Endodermal cell (in vitro differentiated cells): ENCODE measurements at regions not wholly inside any gene's neighbourhood (a gene's known extent, or its start where the extent isn't known, plus 50 kb on each side); places are given as distances from the start of the nearest gene placed in this dataset.

Experiments used
- DNase-seq: peaks from one replicate; pipeline ENCODE4 v3.0.0-alpha.2; 2017
- H3K27ac ChIP-seq: 2 replicates; pipeline ENCODE4 v1.5.1; 2013; ENCODE audit warnings: mild to moderate bottlenecking, low read depth, low read length, moderate library complexity
- H3K27me3 ChIP-seq: 2 replicates; pipeline ENCODE4 v1.6.1; 2013; ENCODE audit warnings: mild to moderate bottlenecking, low read length, moderate library complexity; ENCODE audit not compliant: insufficient read depth, control insufficient read depth, poor library complexity, severe bottlenecking
- H3K36me3 ChIP-seq: 2 replicates; pipeline ENCODE4 v1.7.0; 2013; ENCODE audit warnings: mild to moderate bottlenecking, low read length, moderate library complexity; ENCODE audit not compliant: control insufficient read depth, insufficient read depth
- H3K4me1 ChIP-seq: one replicate; pipeline ENCODE4 v1.7.0; 2013; ENCODE audit warnings: low read length; ENCODE audit not compliant: control insufficient read depth, insufficient read depth
- H3K4me3 ChIP-seq: 2 replicates; pipeline ENCODE4 v1.5.1; 2013; ENCODE audit warnings: mild to moderate bottlenecking, low read length, moderate library complexity
- H3K9ac ChIP-seq: 2 replicates; pipeline ENCODE4 v1.6.1; 2013; ENCODE audit warnings: mild to moderate bottlenecking, low read length, moderate library complexity; ENCODE audit not compliant: poor library complexity, severe bottlenecking; ENCODE audit errors: extremely low read depth
- H3K9me3 ChIP-seq: 2 replicates; pipeline ENCODE4 v1.6.1; 2013; ENCODE audit warnings: mild to moderate bottlenecking, low read length, moderate library complexity; ENCODE audit not compliant: control insufficient read depth
- H3K27ac Mint-ChIP-seq: 2 replicates; pipeline ENCODE4 v1.8.0; 2020; ENCODE audit warnings: mixed read lengths
- H3K27me3 Mint-ChIP-seq: 2 replicates; pipeline ENCODE4 v1.8.0; 2021; ENCODE audit warnings: mild to moderate bottlenecking, mixed read lengths; ENCODE audit not compliant: insufficient read depth
- H3K36me3 Mint-ChIP-seq: 2 replicates; pipeline ENCODE4 v1.8.0; 2020; ENCODE audit warnings: low read depth, mixed read lengths
- H3K4me1 Mint-ChIP-seq: 2 replicates; pipeline ENCODE4 v1.8.0; 2020; ENCODE audit warnings: mixed read lengths
- H3K4me3 Mint-ChIP-seq: 2 replicates; pipeline ENCODE4 v1.8.0; 2020; ENCODE audit warnings: mild to moderate bottlenecking, moderate library complexity, mixed read lengths
- H3K9me3 Mint-ChIP-seq: 2 replicates; pipeline ENCODE4 v1.8.0; 2020; ENCODE audit warnings: mild to moderate bottlenecking, mixed read lengths
- whole genome bisulfite sequencing, 2 experiments: methylation state at CpG; one replicate each; pipeline versions ENCODE4 v1.1.5 to v1.1.7; 2013; ENCODE audit warnings: missing lambda C conversion rate in 2 of 2, mixed read lengths in 1 of 2; ENCODE audit not compliant: insufficient coverage in 1 of 2, insufficient read length in 1 of 2; 5-methylcytosine and 5-hydroxymethylcytosine counted together
- TF ChIP-seq, protein P1 (sequence below): fragments of 200-600 bp; sonication (generic); conservative IDR thresholded peaks from 2 replicates; pipeline ENCODE4 v1.5.0; 2021; ENCODE audit warnings: antibody characterized with exemption, mild to moderate bottlenecking

- H3K36me3 ChIP-seq: no peaks in the 10 kb centered on the region
- H3K27ac Mint-ChIP-seq: no peak overlapping the region
These were observed 230.5 kb downstream of the PIK3C3 start for GRCh38 chr18:42185486-42185885.

DNA sequence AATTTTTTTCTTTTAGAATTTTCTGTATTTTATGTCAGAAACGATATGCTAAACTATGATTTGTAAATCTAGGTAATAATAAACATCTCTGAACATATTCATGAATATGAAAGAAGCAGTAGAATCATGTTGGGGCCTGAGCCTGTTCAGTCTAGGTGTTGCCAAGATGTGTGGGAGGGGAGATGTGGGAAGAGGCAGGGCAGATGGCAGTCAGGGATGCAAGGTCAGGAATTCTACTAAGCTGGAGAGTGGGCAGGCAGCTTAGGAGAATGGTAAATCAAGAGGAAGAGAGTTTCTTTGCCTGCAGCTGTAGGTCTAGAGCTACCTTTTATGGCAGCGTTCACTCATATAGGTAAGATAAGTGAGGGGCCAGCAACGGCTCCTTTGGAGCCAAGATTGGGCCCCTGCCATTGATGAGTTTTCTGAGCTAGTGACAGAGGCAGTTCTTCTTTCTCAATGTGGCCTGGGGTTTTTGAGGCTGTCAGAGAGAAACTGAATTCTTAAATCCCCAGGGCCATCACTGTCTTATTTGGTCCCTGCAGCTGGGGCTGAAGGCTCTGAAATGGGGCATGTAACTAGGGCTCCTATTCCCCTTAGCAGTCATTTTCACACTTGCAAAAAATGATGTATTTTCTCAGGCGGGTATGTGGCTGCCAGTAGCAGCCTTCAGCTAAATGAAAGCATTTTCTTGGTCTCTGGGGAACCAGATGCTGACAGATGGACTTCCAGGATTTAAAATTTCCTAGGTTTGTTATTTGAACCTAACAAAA is 232.8 kb downstream of the PIK3C3 start:
- H3K27me3 Mint-ChIP-seq: no peaks in the 10 kb centered on the region

More at GRCh38 chr18:42185486-42185885, 230.5 kb downstream of the PIK3C3 start:
- TF ChIP-seq, protein P1, sequence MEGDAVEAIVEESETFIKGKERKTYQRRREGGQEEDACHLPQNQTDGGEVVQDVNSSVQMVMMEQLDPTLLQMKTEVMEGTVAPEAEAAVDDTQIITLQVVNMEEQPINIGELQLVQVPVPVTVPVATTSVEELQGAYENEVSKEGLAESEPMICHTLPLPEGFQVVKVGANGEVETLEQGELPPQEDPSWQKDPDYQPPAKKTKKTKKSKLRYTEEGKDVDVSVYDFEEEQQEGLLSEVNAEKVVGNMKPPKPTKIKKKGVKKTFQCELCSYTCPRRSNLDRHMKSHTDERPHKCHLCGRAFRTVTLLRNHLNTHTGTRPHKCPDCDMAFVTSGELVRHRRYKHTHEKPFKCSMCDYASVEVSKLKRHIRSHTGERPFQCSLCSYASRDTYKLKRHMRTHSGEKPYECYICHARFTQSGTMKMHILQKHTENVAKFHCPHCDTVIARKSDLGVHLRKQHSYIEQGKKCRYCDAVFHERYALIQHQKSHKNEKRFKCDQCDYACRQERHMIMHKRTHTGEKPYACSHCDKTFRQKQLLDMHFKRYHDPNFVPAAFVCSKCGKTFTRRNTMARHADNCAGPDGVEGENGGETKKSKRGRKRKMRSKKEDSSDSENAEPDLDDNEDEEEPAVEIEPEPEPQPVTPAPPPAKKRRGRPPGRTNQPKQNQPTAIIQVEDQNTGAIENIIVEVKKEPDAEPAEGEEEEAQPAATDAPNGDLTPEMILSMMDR: no peak
- Histone ChIP-seq H3K9ac (no peak overlapping the region), H3K9me3 (peaks cover 23% of the 10 kb centered on the region), H3K27ac (no peak overlapping the region), H3K27me3 (no peaks in the 10 kb centered on the region), H3K4me1 (no peaks in the 10 kb centered on the region), H3K4me3 (no peak overlapping the region)
- DNase-seq: no peak
- H3K36me3 Mint-ChIP-seq: no peaks in the 10 kb centered on the region
- no peaks in the 10 kb centered on the region for H3K4me1 Mint-ChIP-seq
- peaks cover 18% of the 10 kb centered on the region for H3K9me3 Mint-ChIP-seq
- H3K4me3 Mint-ChIP-seq: no peak overlapping the region
- H3K27me3 Mint-ChIP-seq: no peaks in the 10 kb centered on the region

DNA sequence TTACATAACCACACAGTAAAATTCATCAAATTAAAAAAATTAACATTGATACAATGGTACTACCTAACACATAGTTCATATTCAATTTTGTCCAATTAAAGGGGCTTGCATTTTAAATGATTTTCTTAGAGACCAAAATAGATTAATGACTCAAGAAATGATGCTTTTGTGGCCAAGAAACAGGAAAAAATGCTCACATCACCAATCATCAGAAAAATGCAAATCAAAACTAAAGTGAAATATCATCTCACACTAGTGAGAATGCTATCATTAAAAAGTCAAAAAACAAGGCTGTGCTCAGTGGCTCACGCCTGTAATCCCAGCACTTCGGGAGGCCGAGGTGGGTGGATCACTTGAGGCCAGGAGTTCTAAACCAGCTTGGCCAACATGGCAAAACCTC is 235.6 kb downstream of the PIK3C3 start:
- no peak overlapping the region for H3K27ac Mint-ChIP-seq
- no peak overlapping the region for H3K9ac ChIP-seq
- no peak overlapping the region for H3K27ac ChIP-seq
- TF ChIP-seq, protein P1: no peak
- peaks cover 20% of the 10 kb centered on the region for H3K9me3 ChIP-seq
- H3K36me3 Mint-ChIP-seq: no peaks in the 10 kb centered on the region
- DNase-seq: no peak
- H3K4me3 ChIP-seq: no peak overlapping the region
- no peaks in the 10 kb centered on the region for H3K27me3 ChIP-seq
- no peaks in the 10 kb centered on the region for H3K36me3 ChIP-seq
- H3K4me3 Mint-ChIP-seq: no peak overlapping the region
- H3K9me3 Mint-ChIP-seq: peaks cover 18% of the 10 kb centered on the region
- H3K4me1 Mint-ChIP-seq: no peaks in the 10 kb centered on the region
- no peaks in the 10 kb centered on the region for H3K27me3 Mint-ChIP-seq
- WGBS, 2 experiments: 83 to 95% methylated on average over 3 of the region's 3 CpGs
- H3K4me1 ChIP-seq: no peaks in the 10 kb centered on the region

More for the DNA sequence above, 232.8 kb downstream of the PIK3C3 start:
- no peak overlapping the region for H3K4me3 ChIP-seq
- Mint-ChIP-seq H3K36me3 (no peaks in the 10 kb centered on the region), H3K4me3 (no peak overlapping the region), H3K27ac (no peak overlapping the region), H3K4me1 (no peaks in the 10 kb centered on the region), H3K9me3 (peaks cover 18% of the 10 kb centered on the region)
- peak overlapping the region; percentile 30 for H3K27ac ChIP-seq
- no peaks in the 10 kb centered on the region for H3K27me3 ChIP-seq
- WGBS, 2 experiments: 88 to 94% methylated on average over 1 to 3 of the region's 4 CpGs
- no peaks in the 10 kb centered on the region for H3K36me3 ChIP-seq
- no peak overlapping the region for H3K9ac ChIP-seq
- DNase-seq: no peak
- TF ChIP-seq, protein P1: no peak
- peaks cover 23% of the 10 kb centered on the region for H3K9me3 ChIP-seq
- H3K4me1 ChIP-seq: no peaks in the 10 kb centered on the region
